ENCODE measurements at regions not wholly inside any gene's neighbourhood (a gene's known extent, or its start where the extent isn't known, plus 50 kb on each side); places are given as distances from the start of the nearest gene placed in this dataset.

DNA sequence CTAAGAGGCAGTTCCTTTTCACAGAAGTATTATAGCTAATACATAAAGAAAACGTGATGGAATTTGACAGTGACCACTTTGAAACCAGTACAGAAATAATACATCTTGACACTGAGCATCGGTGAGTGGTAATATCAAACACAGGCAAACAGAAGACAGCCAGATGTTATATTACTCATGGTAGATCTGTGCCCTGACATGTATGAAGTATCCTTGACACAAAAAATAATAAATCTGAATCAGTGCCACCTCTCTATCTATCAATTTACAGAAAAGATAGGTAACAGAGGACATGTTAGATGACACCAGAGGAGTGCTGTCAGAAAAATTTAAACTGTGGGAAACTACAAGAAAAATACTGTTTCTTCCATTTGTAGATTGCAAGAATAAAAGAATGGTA is 217.4 kb upstream of the POT1 start:
- no peak for TF ChIP-seq CTCF (IDR thresholded peaks at IDR 0.05; ENCODE audit: insufficient read depth, low read depth, low read length)
- no peak for TF ChIP-seq EZH2 (IDR thresholded peaks at IDR 0.05; ENCODE audit: insufficient read depth, low read length)

All from astrocyte (in vitro differentiated cells and primary cell).